ENCODE measurements at regions not wholly inside any gene's neighbourhood (a gene's known extent, or its start where the extent isn't known, plus 50 kb on each side); places are given as distances from the start of the nearest gene placed in this dataset.

- H3K4me3 ChIP-seq (replicated peaks in 1 of 2; ENCODE audit: low read depth in 1 of 2, low read length in 2 of 2), result no peak overlapping the region
- no peak overlapping the region for H3K9ac ChIP-seq (ENCODE audit: low read length)
- no peaks in the 10 kb centered on the region for H3K36me3 ChIP-seq (ENCODE audit: control insufficient read depth in 1 of 2, insufficient read depth in 2 of 2, low read length in 2 of 2)
- ChIA-PET POLR2A (no interaction called here), CTCF (no interaction called here), RAD21 (ENCODE audit: low non-redundant PET in 1 of 2, low total read pairs in 2 of 2, uncharacterized antibody in 2 of 2, unreplicated experiment in 2 of 2) (no interaction called here)
- no peaks in the 10 kb centered on the region for H3K27me3 ChIP-seq (ENCODE audit: insufficient read depth, low read length)
- no peaks in the 10 kb centered on the region for H3K9me3 ChIP-seq (ENCODE audit: control insufficient read depth in 1 of 2, insufficient read depth in 1 of 2, low read depth in 1 of 2, low read length in 2 of 2)
- no peak for TF ChIP-seq SP1 (IDR thresholded peaks at IDR 0.05; ENCODE audit: low read depth)
- TF ChIP-seq JUND (IDR thresholded peaks at IDR 0.05), result no peak
- no peak for TF ChIP-seq CTCF (IDR thresholded peaks at IDR 0.05 in 2 of 3, conservative IDR thresholded peaks at IDR 0.05 in 1 of 3; ENCODE audit: borderline replicate concordance in 1 of 3, insufficient read depth in 1 of 3, low read depth in 2 of 3, low read length in 2 of 3)
- TF ChIP-seq EZH2phosphoT487 (IDR thresholded peaks at IDR 0.05; ENCODE audit: borderline replicate concordance), result no peak
- no peak for TF ChIP-seq RAD21 (IDR thresholded peaks at IDR 0.05; ENCODE audit: low read depth)
- TF ChIP-seq EZH2 (IDR thresholded peaks at IDR 0.05), result no peak
- TF ChIP-seq ZNF274 (IDR thresholded peaks at IDR 0.05; ENCODE audit: low read depth, low read length), result no peak
- TF ChIP-seq ATF3 (IDR thresholded peaks at IDR 0.05), result no peak
- TF ChIP-seq ELF1 (IDR thresholded peaks at IDR 0.05; ENCODE audit: borderline replicate concordance, low read depth), result no peak
- TF ChIP-seq CEBPB (IDR thresholded peaks at IDR 0.05; ENCODE audit: low read depth), result no peak
- no peak for TF ChIP-seq REST (IDR thresholded peaks at IDR 0.05; ENCODE audit: low read depth)
- no peak overlapping the region for H3K4me2 ChIP-seq (ENCODE audit: low read length)
- DNase-seq (ENCODE audit: low read depth, low spot score) (no peak), ATAC-seq (no peak)
- intact Hi-C loops (cut with micrococcal nuclease), result no loop called here
- no peak overlapping the region for H2AFZ ChIP-seq (ENCODE audit: low read depth, low read length, poor library complexity, severe bottlenecking)
- H3K9me2 ChIP-seq (ENCODE audit: insufficient read depth), result no peaks in the 10 kb centered on the region
- no peaks in the 10 kb centered on the region for H3K79me2 ChIP-seq (ENCODE audit: insufficient read depth, low read length)
- H3K27ac ChIP-seq (ENCODE audit: low read depth, low read length), result no peak overlapping the region
- H4K20me1 ChIP-seq (ENCODE audit: insufficient read depth), result no peaks in the 10 kb centered on the region
- no TSS peak for BruUV-seq (replicated peaks)
- no peaks in the 10 kb centered on the region for H3K4me1 ChIP-seq (ENCODE audit: control insufficient read depth in 1 of 2, insufficient read depth in 2 of 2, low read length in 2 of 2)
These were observed 373.7 kb upstream of the SLITRK6 start for GRCh38 chr13:86172961-86173360.

Data from HCT116 (cell line).